Right forelimb (tissue), 1 donor: ENCODE measurements at regions not wholly inside any gene's neighbourhood (a gene's known extent, or its start where the extent isn't known, plus 50 kb on each side); places are given as distances from the start of the nearest gene placed in this dataset.

Experiments
- DNase-seq: peaks from one replicate; pipeline ENCODE4 v3.0.0-alpha.2; 2018

- no peak for DNase-seq
Measured at GRCh38 chr10:47078393-47079203, 167.4 kb downstream of the PTPN20 start.

GRCh38 chr10:47079204-47079580, 168.0 kb downstream of the PTPN20 start:
- DNase-seq, result no peak

- DNase-seq, result no peak
Measured at GRCh38 chr10:47081264-47081663, 170.0 kb downstream of the PTPN20 start.

- DNase-seq, result no peak
Measured at GRCh38 chr10:47082055-47082784, 171.0 kb downstream of the PTPN20 start.

GRCh38 chr10:47087667-47088066, 176.4 kb downstream of the PTPN20 start:
- no peak for DNase-seq

GRCh38 chr10:47088656-47089354, 177.6 kb downstream of the PTPN20 start:
- DNase-seq, result no peak

GRCh38 chr10:47090042-47090441, 178.8 kb downstream of the PTPN20 start:
- no peak for DNase-seq

- DNase-seq, result no peak
Measured at GRCh38 chr10:47090903-47091302, 179.7 kb downstream of the PTPN20 start.

- DNase-seq, result no peak
Measured at GRCh38 chr10:47091421-47091820, 180.2 kb downstream of the PTPN20 start.

GRCh38 chr10:47092376-47092775, 181.1 kb downstream of the PTPN20 start:
- no peak for DNase-seq

GRCh38 chr10:47092831-47093230, 181.6 kb downstream of the PTPN20 start:
- no peak for DNase-seq

- no peak for DNase-seq
Measured at GRCh38 chr10:47094126-47094525, 182.9 kb downstream of the PTPN20 start.

- DNase-seq, result no peak
Measured at GRCh38 chr10:47094636-47095035, 183.4 kb downstream of the PTPN20 start.

GRCh38 chr10:47095211-47095610, 184.0 kb downstream of the PTPN20 start:
- DNase-seq, result no peak

- no peak for DNase-seq
Measured at GRCh38 chr10:47095848-47096612, 184.8 kb downstream of the PTPN20 start.

GRCh38 chr10:47098238-47098637, 187.0 kb downstream of the PTPN20 start:
- DNase-seq, result no peak

- DNase-seq, result no peak
Measured at GRCh38 chr10:47098964-47099363, 187.7 kb downstream of the PTPN20 start.

- no peak for DNase-seq
Measured at GRCh38 chr10:47099474-47099873, 188.2 kb downstream of the PTPN20 start.

- no peak for DNase-seq
Measured at GRCh38 chr10:47101196-47101595, 190.0 kb downstream of the PTPN20 start.

GRCh38 chr10:47101807-47102206, 190.6 kb downstream of the PTPN20 start:
- DNase-seq, result no peak

GRCh38 chr10:47104151-47104605, 192.9 kb downstream of the PTPN20 start:
- DNase-seq, result no peak

- no peak for DNase-seq
Measured at GRCh38 chr10:47104786-47105385, 193.7 kb downstream of the PTPN20 start.
